ENCODE measurements at regions not wholly inside any gene's neighbourhood (a gene's known extent, or its start where the extent isn't known, plus 50 kb on each side); places are given as distances from the start of the nearest gene placed in this dataset.

DNA sequence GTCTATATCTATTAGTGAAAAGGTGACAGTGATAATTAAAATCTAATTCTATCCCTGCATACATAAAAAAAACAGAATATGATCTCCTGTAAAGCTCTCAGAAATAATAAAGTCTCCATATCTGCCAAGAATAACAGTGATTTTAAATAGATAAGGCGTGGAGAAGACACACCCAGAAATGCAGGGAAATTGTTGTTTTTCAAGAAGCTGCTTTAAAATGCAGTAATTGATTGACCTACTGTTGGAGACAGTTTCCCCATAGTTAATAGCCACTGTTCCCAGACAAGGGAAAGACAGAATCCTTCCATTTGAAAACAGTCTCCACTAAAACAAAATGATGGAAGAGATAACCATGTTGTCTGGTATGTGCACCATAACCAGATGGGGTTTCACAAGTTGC, 571.5 kb upstream of the CDH5 start (continued):
- no peak for TF ChIP-seq RNF2 (IDR thresholded peaks at IDR 0.05; ENCODE audit: borderline replicate concordance, low read depth, low read length, missing control alignments, poor library complexity, severe bottlenecking)
- TF ChIP-seq NRF1 (IDR thresholded peaks at IDR 0.05; ENCODE audit: low read depth, low read length) = no peak
- TF ChIP-seq CREB1 (IDR thresholded peaks at IDR 0.05) = no peak

Measured in H1 (cell line).